Panc1 (cell line): ENCODE measurements at regions not wholly inside any gene's neighbourhood (a gene's known extent, or its start where the extent isn't known, plus 50 kb on each side); places are given as distances from the start of the nearest gene placed in this dataset.

Source experiments
- CTCF ChIP-seq: fragments of 450-650 bp; IDR thresholded peaks from 2 replicates; pipeline ENCODE4 v1.5.1; 2017; ENCODE audit warnings: mild to moderate bottlenecking
- POLR2AphosphoS5 ChIP-seq: IDR thresholded peaks from 2 replicates; pipeline ENCODE4 v1.6.1; 2012; ENCODE audit warnings: mild to moderate bottlenecking, low read depth, low read length, moderate library complexity
- REST ChIP-seq, 2 experiments: IDR thresholded peaks; 2 replicates each; pipeline ENCODE4 v1.6.1; 2011 to 2012; ENCODE audit warnings: low read depth in 2 of 2, control low read depth in 1 of 2, low read length in 1 of 2, mild to moderate bottlenecking in 1 of 2, moderate library complexity in 1 of 2; ENCODE audit not compliant: insufficient read depth in 1 of 2

DNA sequence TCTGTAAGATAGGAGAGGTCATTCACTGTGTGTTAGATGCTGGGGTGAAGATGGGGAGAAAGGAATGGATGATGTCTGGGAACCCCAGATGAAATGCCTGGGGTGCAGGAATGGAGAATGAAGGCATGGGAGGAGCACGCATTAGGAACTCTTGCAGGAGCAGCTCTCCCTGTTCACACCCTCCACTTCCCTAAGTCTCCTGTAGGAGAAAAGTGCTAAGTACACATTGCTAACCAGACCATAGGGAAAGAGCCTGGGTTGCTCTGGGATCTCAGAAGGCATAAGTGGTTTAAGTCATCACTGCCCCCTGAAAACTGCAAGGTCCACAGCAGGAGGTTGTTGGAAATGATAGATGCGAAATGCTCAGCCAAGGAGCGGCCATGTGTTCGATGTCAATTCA, 163.1 kb downstream of the SEC61B start:
- no peak for TF ChIP-seq CTCF
- no peak for TF ChIP-seq POLR2AphosphoS5
- TF ChIP-seq REST (IDR thresholded peaks at IDR 0.05; ENCODE audit: insufficient read depth in 1 of 2, low read depth in 2 of 2, low read length in 1 of 2), result no peak
